BLaER1 treated with 17β-estradiol and CSF1 and Interleukin-3, amounts not matched to agents 10 nM and 100 nM (cell line): ENCODE measurements at regions not wholly inside any gene's neighbourhood (a gene's known extent, or its start where the extent isn't known, plus 50 kb on each side); places are given as distances from the start of the nearest gene placed in this dataset.

Source experiments
- H3K27ac ChIP-seq, 11 experiments: shearing (Covaris generic); formaldehyde crosslinking; 2 replicates each; pipeline ENCODE4 v1.8.1; 2022
- H3K27me3 ChIP-seq, 11 experiments: shearing (Covaris generic); formaldehyde crosslinking; 2 replicates each; pipeline ENCODE4 v1.8.1; 2022
- H3K36me3 ChIP-seq, 11 experiments: shearing (Covaris generic); formaldehyde crosslinking; 2 replicates each; pipeline ENCODE4 v1.8.1; 2022
- H3K4me1 ChIP-seq, 10 experiments: shearing (Covaris generic); formaldehyde crosslinking; 2 replicates each; pipeline ENCODE4 v1.8.1; 2022
- H3K4me2 ChIP-seq, 11 experiments: shearing (Covaris generic); formaldehyde crosslinking; 2 replicates each; pipeline ENCODE4 v1.8.1; 2022
- H3K4me3 ChIP-seq, 10 experiments: shearing (Covaris generic); formaldehyde crosslinking; 2 replicates each; pipeline ENCODE4 v1.8.1; 2022
- H3K9ac ChIP-seq, 11 experiments: shearing (Covaris generic); formaldehyde crosslinking; 2 replicates each; pipeline ENCODE4 v1.8.1; 2022
- H3K9me3 ChIP-seq, 11 experiments: shearing (Covaris generic); formaldehyde crosslinking; replicated peaks in 1 of 11; 2 replicates each; pipeline ENCODE4 v1.8.1; 2022
- H4K20me1 ChIP-seq, 11 experiments: shearing (Covaris generic); formaldehyde crosslinking; 2 replicates each; pipeline ENCODE4 v1.8.1; 2022
- Cebpa-rat ChIP-seq, 11 experiments: shearing (Covaris generic); IDR thresholded peaks; 2 replicates each; pipeline ENCODE4 v1.8.1; 2022

- H4K20me1 ChIP-seq: no peaks in the 10 kb centered on the region
- H3K9ac ChIP-seq: no peak overlapping the region
Observed at GRCh38 chr6:23174781-23175361, 605.5 kb downstream of the HDGFL1 start.

GRCh38 chr6:23175391-23175790 is 606.0 kb downstream of the HDGFL1 start:
- no peak overlapping the region for H3K4me3 ChIP-seq
- no peaks in the 10 kb centered on the region for H3K36me3 ChIP-seq
- no peak overlapping the region for H3K9ac ChIP-seq
- TF ChIP-seq Cebpa-rat (IDR thresholded peaks at IDR 0.05): no peak
- H3K27ac ChIP-seq: no peak overlapping the region
- H4K20me1 ChIP-seq: no peaks in the 10 kb centered on the region
- peaks cover 0 to 10% (median 5%) of the 10 kb centered on the region in 10 experiments; a peak in 12 of 20 replicates for H3K4me1 ChIP-seq
- H3K9me3 ChIP-seq: no peaks in the 10 kb centered on the region
- H3K4me2 ChIP-seq: no peak overlapping the region
- no peaks in the 10 kb centered on the region for H3K27me3 ChIP-seq

More at GRCh38 chr6:23174781-23175361, 605.5 kb downstream of the HDGFL1 start:
- H3K4me3 ChIP-seq: no peak overlapping the region
- H3K27ac ChIP-seq: no peak overlapping the region
- no peak overlapping the region for H3K4me2 ChIP-seq
- TF ChIP-seq Cebpa-rat (IDR thresholded peaks at IDR 0.05): no peak
- H3K27me3 ChIP-seq: no peaks in the 10 kb centered on the region
- no peaks in the 10 kb centered on the region for H3K9me3 ChIP-seq
- no peaks in the 10 kb centered on the region for H3K36me3 ChIP-seq
- H3K4me1 ChIP-seq: peaks cover 0 to 10% (median 5%) of the 10 kb centered on the region in 10 experiments; a peak in 12 of 20 replicates

GRCh38 chr6:23176471-23176870 is 607.1 kb downstream of the HDGFL1 start:
- H3K27ac ChIP-seq: no peak overlapping the region
- no peaks in the 10 kb centered on the region for H3K36me3 ChIP-seq
- TF ChIP-seq Cebpa-rat (IDR thresholded peaks at IDR 0.05): no peak
- H3K4me1 ChIP-seq: peaks cover 0 to 10% (median 5%) of the 10 kb centered on the region in 10 experiments; a peak in 12 of 20 replicates
- H3K27me3 ChIP-seq: no peaks in the 10 kb centered on the region
- H3K9me3 ChIP-seq: no peaks in the 10 kb centered on the region
- no peaks in the 10 kb centered on the region for H4K20me1 ChIP-seq
- no peak overlapping the region for H3K4me2 ChIP-seq
- H3K9ac ChIP-seq: no peak overlapping the region
- H3K4me3 ChIP-seq: no peak overlapping the region

- no peak overlapping the region for H3K9ac ChIP-seq
- H3K27me3 ChIP-seq: no peaks in the 10 kb centered on the region
- TF ChIP-seq Cebpa-rat (IDR thresholded peaks at IDR 0.05): no peak
- no peaks in the 10 kb centered on the region for H3K36me3 ChIP-seq
- H3K27ac ChIP-seq: no peak overlapping the region
- H3K4me1 ChIP-seq: peaks cover 0 to 10% (median 5%) of the 10 kb centered on the region in 10 experiments; a peak in 12 of 20 replicates
- no peaks in the 10 kb centered on the region for H4K20me1 ChIP-seq
- H3K4me3 ChIP-seq: no peak overlapping the region
- no peaks in the 10 kb centered on the region for H3K9me3 ChIP-seq
- no peak overlapping the region for H3K4me2 ChIP-seq
Observed at GRCh38 chr6:23176883-23177282, 607.5 kb downstream of the HDGFL1 start.

GRCh38 chr6:23177806-23178205 is 608.4 kb downstream of the HDGFL1 start:
- H3K36me3 ChIP-seq: no peaks in the 10 kb centered on the region
- H3K9me3 ChIP-seq: no peaks in the 10 kb centered on the region
- no peaks in the 10 kb centered on the region for H3K27me3 ChIP-seq
- no peak overlapping the region for H3K9ac ChIP-seq
- H3K4me2 ChIP-seq: no peak overlapping the region
- no peak for TF ChIP-seq Cebpa-rat (IDR thresholded peaks at IDR 0.05)
- peaks cover 0 to 9% (median 5%) of the 10 kb centered on the region in 10 experiments; a peak in 12 of 20 replicates for H3K4me1 ChIP-seq
- no peak overlapping the region for H3K27ac ChIP-seq
- no peaks in the 10 kb centered on the region for H4K20me1 ChIP-seq
- no peak overlapping the region for H3K4me3 ChIP-seq

GRCh38 chr6:23179994-23180393 is 610.6 kb downstream of the HDGFL1 start:
- Histone ChIP-seq H3K27me3 (no peaks in the 10 kb centered on the region), H3K4me2 (no peak overlapping the region), H3K9me3 (no peaks in the 10 kb centered on the region), H3K27ac (no peak overlapping the region), H3K4me1 (no peaks in the 10 kb centered on the region), H4K20me1 (no peaks in the 10 kb centered on the region), H3K36me3 (no peaks in the 10 kb centered on the region), H3K4me3 (no peak overlapping the region), H3K9ac (no peak overlapping the region)
- TF ChIP-seq Cebpa-rat (IDR thresholded peaks at IDR 0.05): no peak

GRCh38 chr6:23180504-23181293 is 611.3 kb downstream of the HDGFL1 start:
- H3K4me2 ChIP-seq: no peak overlapping the region
- no peaks in the 10 kb centered on the region for H3K4me1 ChIP-seq
- no peaks in the 10 kb centered on the region for H3K36me3 ChIP-seq
- H3K4me3 ChIP-seq: no peak overlapping the region
- no peak overlapping the region for H3K27ac ChIP-seq
- no peaks in the 10 kb centered on the region for H3K27me3 ChIP-seq
- H4K20me1 ChIP-seq: no peaks in the 10 kb centered on the region
- H3K9me3 ChIP-seq: no peaks in the 10 kb centered on the region
- no peak for TF ChIP-seq Cebpa-rat (IDR thresholded peaks at IDR 0.05)
- no peak overlapping the region for H3K9ac ChIP-seq

- Histone ChIP-seq H3K4me1 (no peaks in the 10 kb centered on the region), H4K20me1 (no peaks in the 10 kb centered on the region), H3K9me3 (no peaks in the 10 kb centered on the region), H3K27me3 (no peaks in the 10 kb centered on the region), H3K27ac (no peak overlapping the region), H3K9ac (no peak overlapping the region), H3K4me3 (no peak overlapping the region), H3K36me3 (no peaks in the 10 kb centered on the region), H3K4me2 (no peak overlapping the region)
- TF ChIP-seq Cebpa-rat (IDR thresholded peaks at IDR 0.05): no peak
Observed at GRCh38 chr6:23181356-23182110, 612.2 kb downstream of the HDGFL1 start.

- Histone ChIP-seq H3K9me3 (no peaks in the 10 kb centered on the region), H4K20me1 (no peaks in the 10 kb centered on the region), H3K4me3 (no peak overlapping the region), H3K9ac (no peak overlapping the region), H3K4me1 (no peaks in the 10 kb centered on the region), H3K27ac (no peak overlapping the region), H3K36me3 (no peaks in the 10 kb centered on the region), H3K4me2 (no peak overlapping the region), H3K27me3 (no peaks in the 10 kb centered on the region)
- TF ChIP-seq Cebpa-rat (IDR thresholded peaks at IDR 0.05): no peak
Observed at GRCh38 chr6:23183846-23184245, 614.5 kb downstream of the HDGFL1 start.
